ENCODE measurements at regions not wholly inside any gene's neighbourhood (a gene's known extent, or its start where the extent isn't known, plus 50 kb on each side); places are given as distances from the start of the nearest gene placed in this dataset.

GRCh38 chr10:84012431-84012830 is 126.9 kb upstream of the GHITM start:
- no TSS peak for BruUV-seq (replicated peaks)
- CTCF ChIA-PET = no interaction called here
- no peaks in the 10 kb centered on the region for H3K9me2 ChIP-seq (ENCODE audit: insufficient read depth)

GRCh38 chr10:84012831-84013458 is 126.4 kb upstream of the GHITM start:
- H3K9me3 ChIP-seq (ENCODE audit: insufficient read depth, low read depth) = no peaks in the 10 kb centered on the region
- ChIA-PET CTCF (no interaction called here), POLR2A (ENCODE audit: unreplicated experiment) (no interaction called here)
- intact Hi-C loops (cut with micrococcal nuclease; ENCODE audit: unreplicated experiment) = no loop called here
- no peak for TF ChIP-seq EZH2 (IDR thresholded peaks at IDR 0.05; ENCODE audit: low read depth)
- TF ChIP-seq, protein P1, sequence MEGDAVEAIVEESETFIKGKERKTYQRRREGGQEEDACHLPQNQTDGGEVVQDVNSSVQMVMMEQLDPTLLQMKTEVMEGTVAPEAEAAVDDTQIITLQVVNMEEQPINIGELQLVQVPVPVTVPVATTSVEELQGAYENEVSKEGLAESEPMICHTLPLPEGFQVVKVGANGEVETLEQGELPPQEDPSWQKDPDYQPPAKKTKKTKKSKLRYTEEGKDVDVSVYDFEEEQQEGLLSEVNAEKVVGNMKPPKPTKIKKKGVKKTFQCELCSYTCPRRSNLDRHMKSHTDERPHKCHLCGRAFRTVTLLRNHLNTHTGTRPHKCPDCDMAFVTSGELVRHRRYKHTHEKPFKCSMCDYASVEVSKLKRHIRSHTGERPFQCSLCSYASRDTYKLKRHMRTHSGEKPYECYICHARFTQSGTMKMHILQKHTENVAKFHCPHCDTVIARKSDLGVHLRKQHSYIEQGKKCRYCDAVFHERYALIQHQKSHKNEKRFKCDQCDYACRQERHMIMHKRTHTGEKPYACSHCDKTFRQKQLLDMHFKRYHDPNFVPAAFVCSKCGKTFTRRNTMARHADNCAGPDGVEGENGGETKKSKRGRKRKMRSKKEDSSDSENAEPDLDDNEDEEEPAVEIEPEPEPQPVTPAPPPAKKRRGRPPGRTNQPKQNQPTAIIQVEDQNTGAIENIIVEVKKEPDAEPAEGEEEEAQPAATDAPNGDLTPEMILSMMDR (conservative IDR thresholded peaks at IDR 0.05) = no peak
- no peak overlapping the region for H2AFZ ChIP-seq
- H3F3A ChIP-seq (ENCODE audit: insufficient read depth, low read depth) = no peaks in the 10 kb centered on the region
- no peaks in the 10 kb centered on the region for H3K79me2 ChIP-seq (ENCODE audit: low read depth)
- no peak overlapping the region for H3K4me3 ChIP-seq
- H3K4me2 ChIP-seq = no peak overlapping the region
- H3K36me3 ChIP-seq (ENCODE audit: low read depth) = no peaks in the 10 kb centered on the region
- H3K9me2 ChIP-seq (ENCODE audit: insufficient read depth) = no peaks in the 10 kb centered on the region
- no peak for DNase-seq
- H4K20me1 ChIP-seq (ENCODE audit: insufficient read depth) = no peaks in the 10 kb centered on the region
- H3K27me3 ChIP-seq (ENCODE audit: insufficient read depth, low read depth) = peaks cover 24% of the 10 kb centered on the region
- no peak overlapping the region for H3K27ac ChIP-seq
- H3K4me1 ChIP-seq (replicated peaks; ENCODE audit: insufficient read depth) = no peaks in the 10 kb centered on the region
- no TSS peak for BruUV-seq (replicated peaks)

More at GRCh38 chr10:84012431-84012830, 126.9 kb upstream of the GHITM start:
- Histone ChIP-seq H3K9me3 (ENCODE audit: insufficient read depth, low read depth) (no peaks in the 10 kb centered on the region), H2AFZ (no peak overlapping the region), H3K79me2 (ENCODE audit: low read depth) (no peaks in the 10 kb centered on the region), H3K27ac (no peak overlapping the region), H3K4me3 (no peak overlapping the region), H3K27me3 (ENCODE audit: insufficient read depth, low read depth) (peaks cover 29% of the 10 kb centered on the region), H3F3A (ENCODE audit: insufficient read depth, low read depth) (no peaks in the 10 kb centered on the region), H3K36me3 (ENCODE audit: low read depth) (no peaks in the 10 kb centered on the region), H3K4me2 (no peak overlapping the region), H3K4me1 (replicated peaks; ENCODE audit: insufficient read depth) (no peaks in the 10 kb centered on the region), H4K20me1 (ENCODE audit: insufficient read depth) (no peaks in the 10 kb centered on the region)
- intact Hi-C loops (cut with micrococcal nuclease; ENCODE audit: unreplicated experiment) = no loop called here
- DNase-seq = no peak
- POLR2A ChIA-PET (ENCODE audit: unreplicated experiment) = no interaction called here
- TF ChIP-seq, protein P1 (conservative IDR thresholded peaks at IDR 0.05) = no peak
- TF ChIP-seq EZH2 (IDR thresholded peaks at IDR 0.05; ENCODE audit: low read depth) = no peak

GRCh38 chr10:84015877-84016595 is 123.3 kb upstream of the GHITM start:
- Histone ChIP-seq H3K27ac (no peak overlapping the region), H3F3A (ENCODE audit: insufficient read depth, low read depth) (no peaks in the 10 kb centered on the region), H4K20me1 (ENCODE audit: insufficient read depth) (no peaks in the 10 kb centered on the region), H3K4me1 (replicated peaks; ENCODE audit: insufficient read depth) (no peaks in the 10 kb centered on the region), H3K79me2 (ENCODE audit: low read depth) (no peaks in the 10 kb centered on the region), H3K9me2 (ENCODE audit: insufficient read depth) (no peaks in the 10 kb centered on the region), H2AFZ (no peak overlapping the region), H3K4me3 (no peak overlapping the region), H3K27me3 (ENCODE audit: insufficient read depth, low read depth) (peaks cover 12% of the 10 kb centered on the region), H3K36me3 (ENCODE audit: low read depth) (no peaks in the 10 kb centered on the region), H3K4me2 (no peak overlapping the region), H3K9me3 (ENCODE audit: insufficient read depth, low read depth) (no peaks in the 10 kb centered on the region)
- CTCF ChIA-PET = no interaction called here
- no TSS peak for BruUV-seq (replicated peaks)
- DNase-seq = no peak
- TF ChIP-seq EZH2 (IDR thresholded peaks at IDR 0.05; ENCODE audit: low read depth) = no peak
- TF ChIP-seq, protein P1 (conservative IDR thresholded peaks at IDR 0.05) = no peak
- POLR2A ChIA-PET (ENCODE audit: unreplicated experiment) = no interaction called here
- intact Hi-C loops (cut with micrococcal nuclease; ENCODE audit: unreplicated experiment) = no loop called here
